AG04450 (cell line): ENCODE measurements at regions not wholly inside any gene's neighbourhood (a gene's known extent, or its start where the extent isn't known, plus 50 kb on each side); places are given as distances from the start of the nearest gene placed in this dataset.

Experiments used
- CTCF ChIA-PET: fragments of 300-600, 350-600 bp; formaldehyde crosslinking; extraction: SDS; loops from one replicate; lab custom pipeline; 2022; ENCODE audit warnings: antibody characterized with exemption, inconsistent platforms; lab: Charles Lee
- POLR2A ChIA-PET: fragments of 350-600 bp; formaldehyde crosslinking; extraction: SDS; loops from one replicate; lab custom pipeline; 2021; ENCODE audit warnings: antibody characterized with exemption, inconsistent platforms; lab: Yijun Ruan, JAX
- DNase-seq: peaks from one replicate; pipeline ENCODE4 v3.0.0-alpha.2; 2011; ENCODE audit warnings: low read depth, low spot score
- H3K27ac ChIP-seq: one replicate; pipeline ENCODE4 v1.5.1; 2012; ENCODE audit warnings: low read depth, low read length, control low read depth
- H3K27me3 ChIP-seq: one replicate; pipeline ENCODE4 v1.6.0; 2012; ENCODE audit warnings: low read length; ENCODE audit not compliant: control insufficient read depth, insufficient read depth
- H3K4me3 ChIP-seq: 2 replicates; pipeline ENCODE4 v1.5.1; 2011; ENCODE audit warnings: mild to moderate bottlenecking, low read depth, low read length, control low read depth
- H3K9me3 ChIP-seq: 2 replicates; pipeline ENCODE4 v1.5.1; 2012; ENCODE audit warnings: low read length; ENCODE audit not compliant: control insufficient read depth, insufficient read depth
- CTCF ChIP-seq: IDR thresholded peaks from 2 replicates; pipeline ENCODE4 v1.5.1; 2011; ENCODE audit warnings: low read depth, low read length, control low read depth, inconsistent platforms

GRCh38 chr12:77724367-77724957, 106.2 kb upstream of the NAV3 start:
- H3K27ac ChIP-seq = no peak overlapping the region
- H3K9me3 ChIP-seq = no peaks in the 10 kb centered on the region
- H3K27me3 ChIP-seq = no peaks in the 10 kb centered on the region
- no peak overlapping the region for H3K4me3 ChIP-seq
- CTCF ChIA-PET = interaction anchor here (0.6 to 1.9 kb wide), 14 partner anchors 9 to 695 kb away, joined by 3 to 123 read pairs (median 4); no protein-coding TSS in a partner anchor
- peak; percentile 10 for DNase-seq
- peak; percentile 74 for TF ChIP-seq CTCF
- POLR2A ChIA-PET = no interaction called here

GRCh38 chr12:77723308-77723707, 107.4 kb upstream of the NAV3 start:
- ChIA-PET POLR2A (interaction anchor here (0.6 kb wide), 1 partner anchor 186 kb away, joined by 3 read pairs; no protein-coding TSS in a partner anchor), CTCF (interaction anchor here (0.6 to 1.1 kb wide), 2 partner anchors 202 to 206 kb away, joined by 4 to 9 read pairs; no protein-coding TSS in a partner anchor)
- H3K27me3 ChIP-seq = no peaks in the 10 kb centered on the region
- DNase-seq = no peak
- H3K27ac ChIP-seq = no peak overlapping the region
- H3K4me3 ChIP-seq = no peak overlapping the region
- TF ChIP-seq CTCF = no peak
- H3K9me3 ChIP-seq = no peaks in the 10 kb centered on the region

- Histone ChIP-seq H3K27ac (no peak overlapping the region), H3K4me3 (no peak overlapping the region), H3K27me3 (no peaks in the 10 kb centered on the region), H3K9me3 (no peaks in the 10 kb centered on the region)
- CTCF ChIA-PET = interaction anchor here (0.6 to 1.1 kb wide), 3 partner anchors 202 to 458 kb away, joined by 3 to 9 read pairs (median 3); no protein-coding TSS in a partner anchor
- DNase-seq = no peak
- POLR2A ChIA-PET = no interaction called here
- TF ChIP-seq CTCF = no peak
Measured at GRCh38 chr12:77722536-77722935, 108.2 kb upstream of the NAV3 start.

GRCh38 chr12:77720258-77720657, 110.4 kb upstream of the NAV3 start:
- TF ChIP-seq CTCF = peak; percentile 41
- Histone ChIP-seq H3K9me3 (no peaks in the 10 kb centered on the region), H3K27me3 (no peaks in the 10 kb centered on the region), H3K4me3 (no peak overlapping the region), H3K27ac (no peak overlapping the region)
- ChIA-PET POLR2A (no interaction called here), CTCF (interaction anchor here (1.8 kb wide), 1 partner anchor 205 kb away, joined by 9 read pairs; no protein-coding TSS in a partner anchor)
- DNase-seq = no peak

- no peaks in the 10 kb centered on the region for H3K27me3 ChIP-seq
- no peak for TF ChIP-seq CTCF
- DNase-seq = no peak
- no peak overlapping the region for H3K4me3 ChIP-seq
- ChIA-PET CTCF (interaction anchor here (0.7 to 1.0 kb wide), 4 partner anchors 14 to 699 kb away, joined by 3 to 5 read pairs (median 3); no protein-coding TSS in a partner anchor), POLR2A (no interaction called here)
- no peaks in the 10 kb centered on the region for H3K9me3 ChIP-seq
- H3K27ac ChIP-seq = no peak overlapping the region
Measured at GRCh38 chr12:77710209-77710608, 120.5 kb upstream of the NAV3 start.
